Activated CD4-positive, alpha-beta T cell treated with anti-CD3 and anti-CD28 coated beads for 24 hours (primary cell): ENCODE measurements at regions not wholly inside any gene's neighbourhood (a gene's known extent, or its start where the extent isn't known, plus 50 kb on each side); places are given as distances from the start of the nearest gene placed in this dataset.
A peak's percentile ranks its signal among the peaks of the same experiment; 100 is the strongest.
"Not testable (repeated sequence)": the region's sequence is repeated elsewhere in the genome, so short reads cannot be mapped to it uniquely, and the experiment has no call there.

Experiments
- DNase-seq, 2 donors: peaks; one replicate each; pipeline ENCODE4 v3.0.0-alpha.2; 2020; ENCODE audit warnings: low read depth in 2 of 2

DNA sequence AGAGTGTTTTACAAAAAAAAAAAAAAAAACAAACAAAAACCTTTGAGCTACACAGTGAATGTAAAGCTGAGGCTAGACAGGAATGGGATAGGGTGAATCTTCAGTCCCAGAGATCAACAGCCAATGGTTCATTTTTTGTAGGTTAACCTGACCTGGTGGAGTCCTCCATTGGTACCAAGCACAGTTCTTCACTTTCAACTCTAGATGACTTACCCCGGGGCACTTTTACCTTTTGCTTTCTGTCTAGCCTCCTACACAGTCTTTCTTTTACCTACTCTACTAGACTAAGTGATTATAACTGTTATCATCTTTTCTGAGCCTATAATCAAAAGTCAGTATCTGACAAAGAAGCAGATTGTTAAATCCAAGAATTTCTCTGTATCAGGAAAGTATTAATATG is 50.9 kb downstream of the ANXA2R start:
- DNase-seq, result no peak

DNA sequence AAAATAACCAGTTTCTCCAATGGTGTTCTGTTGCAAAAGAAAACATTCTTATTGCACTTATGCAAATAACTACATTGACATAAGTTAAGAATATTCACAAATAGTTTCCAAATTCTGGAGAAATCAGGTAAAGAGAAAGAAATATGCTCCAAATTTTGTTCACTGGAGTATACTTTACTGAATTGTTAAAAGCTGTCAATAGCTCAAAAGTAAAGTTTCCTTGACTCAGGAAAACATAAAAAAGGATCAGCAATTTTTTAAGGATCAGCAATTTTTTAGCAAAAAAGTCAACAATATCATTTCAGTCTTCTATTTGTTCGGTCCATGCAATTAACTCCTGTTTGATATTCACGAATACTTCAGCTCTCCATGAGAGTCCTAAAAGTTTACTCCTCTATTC is 51.6 kb downstream of the ANXA2R start:
- no peak for DNase-seq

DNA sequence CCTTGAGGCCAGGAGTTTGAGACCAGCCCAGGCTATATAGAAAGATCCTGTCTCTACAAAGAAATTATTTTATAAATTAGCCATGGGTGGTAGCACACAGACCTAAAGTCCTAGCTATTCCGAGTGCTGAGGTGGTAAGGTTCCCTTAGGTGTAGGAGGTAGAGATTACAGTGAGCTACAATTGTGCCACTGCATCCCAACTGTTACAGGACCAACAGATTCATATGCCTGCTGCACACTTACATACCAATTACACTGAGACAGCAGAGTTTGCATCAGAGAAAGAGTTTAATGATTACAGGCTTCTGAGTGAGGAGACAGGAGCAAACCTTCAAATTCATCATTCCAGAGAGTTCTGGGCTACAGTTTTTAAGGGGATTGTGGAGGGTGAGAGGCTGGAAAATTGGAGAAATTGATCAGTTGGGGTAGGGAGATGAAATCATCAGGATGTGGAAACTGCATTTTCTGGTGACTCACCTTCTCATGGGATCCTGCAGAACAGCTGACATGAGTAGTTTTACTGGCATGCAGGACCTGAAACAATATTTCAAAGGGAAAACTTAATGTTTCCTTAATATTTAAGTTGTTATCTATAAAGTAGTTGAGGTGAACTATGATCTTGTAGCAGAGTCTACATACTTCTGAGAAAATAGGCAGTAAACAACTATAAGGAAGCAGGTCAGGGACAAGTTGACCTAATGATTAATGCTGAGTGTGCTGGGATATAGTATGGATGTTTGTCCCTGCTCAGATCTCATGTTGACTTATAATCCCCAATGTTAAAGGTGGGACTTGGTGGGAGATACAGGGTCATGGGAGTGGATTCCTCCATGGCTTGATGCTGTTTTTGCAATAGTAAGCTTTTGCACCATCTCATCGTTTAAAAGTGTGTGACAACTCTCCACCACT is 54.7 kb downstream of the ANXA2R start:
- no peak for DNase-seq

DNA sequence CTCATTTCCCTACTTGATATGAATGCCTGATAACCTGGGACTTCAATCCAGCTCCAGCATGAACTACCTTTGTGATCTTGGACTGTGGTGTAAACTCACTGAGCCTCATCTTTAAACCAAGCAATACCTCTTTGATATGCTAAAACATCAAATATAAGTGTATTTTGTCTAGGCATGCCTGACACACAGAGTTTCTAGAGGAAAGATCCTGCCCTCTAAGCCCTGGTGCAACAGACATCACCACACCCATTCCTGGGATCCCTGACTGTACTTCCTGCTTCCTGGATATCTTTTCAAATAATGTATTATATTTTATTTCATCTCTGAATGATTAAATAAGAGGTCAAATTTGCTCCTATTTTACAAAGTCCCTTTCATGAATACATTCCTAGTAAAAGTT is 55.8 kb downstream of the ANXA2R start:
- DNase-seq, result no peak

DNA sequence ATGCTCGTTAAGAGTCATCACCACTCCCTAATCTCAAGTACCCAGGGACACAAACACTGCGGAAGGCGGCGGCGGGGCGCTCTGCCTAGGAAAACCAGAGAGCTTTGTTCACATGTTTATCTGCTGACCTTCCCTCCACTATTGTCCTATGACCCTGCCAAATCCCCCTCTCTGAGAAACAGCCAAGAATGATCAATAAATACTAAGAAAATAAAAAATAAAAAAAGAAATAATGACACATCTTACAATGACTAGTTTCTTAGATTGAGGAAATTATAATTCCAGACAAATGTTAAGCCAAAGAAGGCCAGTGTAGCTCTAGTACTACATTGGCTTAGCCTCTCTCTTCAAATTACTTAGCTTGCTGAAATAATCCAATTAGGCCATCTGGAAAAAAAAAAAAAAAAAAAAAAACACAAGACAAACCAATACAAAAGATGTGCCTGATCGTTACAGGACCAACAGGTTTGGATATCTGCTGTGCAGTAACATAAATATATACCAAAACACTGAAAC is 58.0 kb downstream of the ANXA2R start:
- no peak for DNase-seq

DNA sequence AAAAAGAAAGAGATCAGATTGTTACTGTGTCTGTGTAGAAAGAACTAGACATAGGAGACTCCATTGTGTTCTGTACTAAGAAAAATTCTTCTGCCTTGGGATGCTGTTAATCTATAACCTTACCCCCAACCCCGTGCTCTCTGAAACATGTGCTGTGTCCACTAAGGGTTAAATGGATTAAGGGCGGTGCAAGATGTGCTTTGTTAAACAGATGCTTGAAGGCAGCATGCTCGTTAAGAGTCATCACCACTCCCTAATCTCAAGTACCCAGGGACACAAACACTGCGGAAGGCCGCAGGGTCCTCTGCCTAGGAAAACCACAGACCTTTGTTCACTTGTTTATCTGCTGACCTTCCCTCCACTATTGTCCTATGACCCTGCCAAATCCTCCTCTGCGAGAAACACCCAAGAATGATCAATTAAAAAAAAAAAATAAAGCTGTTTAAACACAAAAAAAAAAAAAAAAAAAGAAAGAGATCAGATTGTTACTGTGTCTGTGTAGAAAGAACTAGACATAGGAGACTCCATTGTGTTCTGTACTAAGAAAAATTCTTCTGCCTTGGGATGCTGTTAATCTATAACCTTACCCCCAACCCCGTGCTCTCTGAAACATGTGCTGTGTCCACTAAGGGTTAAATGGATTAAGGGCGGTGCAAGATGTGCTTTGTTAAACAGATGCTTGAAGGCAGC is 58.6 kb downstream of the ANXA2R start:
- not testable (repeated sequence) for DNase-seq

DNA sequence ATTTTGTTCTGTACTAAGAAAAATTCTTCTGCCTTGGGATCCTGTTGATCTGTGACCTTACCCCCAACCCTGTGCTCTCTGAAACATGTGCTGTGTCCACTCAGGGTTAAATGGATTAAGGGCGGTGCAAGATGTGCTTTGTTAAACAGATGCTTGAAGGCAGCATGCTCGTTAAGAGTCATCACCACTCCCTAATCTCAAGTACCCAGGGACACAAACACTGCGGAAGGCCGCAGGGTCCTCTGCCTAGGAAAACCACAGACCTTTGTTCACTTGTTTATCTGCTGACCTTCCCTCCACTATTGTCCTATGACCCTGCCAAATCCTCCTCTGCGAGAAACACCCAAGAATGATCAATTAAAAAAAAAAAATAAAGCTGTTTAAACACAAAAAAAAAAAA is 59.1 kb downstream of the ANXA2R start:
- not testable (repeated sequence) for DNase-seq

DNA sequence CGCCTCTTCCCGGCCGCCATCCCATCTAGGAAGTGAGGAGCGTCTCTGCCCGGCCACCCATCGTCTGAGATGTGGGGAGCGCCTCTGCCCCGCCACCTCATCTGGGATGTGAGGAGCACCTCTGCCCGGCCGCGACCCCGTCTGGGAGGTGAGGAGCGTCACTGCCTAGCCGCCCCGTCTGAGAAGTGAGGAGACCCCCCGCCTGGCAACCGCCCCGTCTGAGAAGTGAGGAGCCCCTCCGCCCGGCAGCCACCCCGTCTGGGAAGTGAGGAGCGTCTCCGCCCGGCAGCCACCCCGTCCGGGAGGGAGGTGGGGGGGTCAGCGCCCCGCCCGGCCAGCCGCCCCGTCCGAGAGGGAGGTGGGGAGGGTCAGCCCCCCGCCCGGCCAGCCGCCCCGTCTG is 59.7 kb downstream of the ANXA2R start:
- not testable (repeated sequence) for DNase-seq

DNA sequence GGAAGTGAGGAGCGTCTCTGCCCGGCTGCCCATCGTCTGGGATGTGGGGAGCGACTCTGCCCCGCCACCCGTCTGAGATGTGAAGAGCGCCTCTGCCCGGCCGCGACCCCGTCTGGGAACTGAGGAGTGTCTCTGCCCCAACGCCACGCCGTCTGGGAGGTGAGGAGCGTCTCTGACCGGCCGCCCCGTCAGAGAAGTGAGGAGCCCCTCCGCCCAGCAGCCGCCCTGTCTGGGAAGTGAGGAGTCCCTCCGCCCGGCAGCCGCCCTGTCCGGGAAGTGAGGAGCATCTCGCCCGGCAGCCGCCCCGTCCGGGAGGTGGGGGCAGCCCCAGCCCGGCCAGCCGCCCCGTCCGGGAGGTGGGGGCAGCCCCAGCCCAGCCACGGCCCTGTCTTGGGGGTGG is 60.9 kb downstream of the ANXA2R start:
- DNase-seq, result not testable (repeated sequence)

DNA sequence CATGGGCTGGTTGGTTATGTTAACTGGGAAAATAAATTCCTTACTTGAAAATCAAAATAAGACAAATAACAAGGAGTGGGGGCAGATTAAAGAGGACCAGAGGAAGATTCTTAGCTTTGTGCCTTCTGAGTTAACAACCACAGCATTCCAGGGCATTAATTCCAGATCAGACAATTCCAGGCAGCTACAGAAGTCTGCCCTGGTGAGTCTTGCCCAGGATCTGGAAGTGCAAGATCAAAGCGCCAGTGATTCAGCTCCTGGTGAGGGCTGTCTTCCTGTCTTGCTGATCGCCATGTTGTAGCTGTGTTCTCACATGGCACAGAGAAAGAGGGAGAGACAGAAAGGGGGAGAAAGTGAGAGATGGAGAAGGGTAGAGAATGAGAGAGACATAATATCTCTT is 65.6 kb downstream of the ANXA2R start:
- DNase-seq, result no peak

DNA sequence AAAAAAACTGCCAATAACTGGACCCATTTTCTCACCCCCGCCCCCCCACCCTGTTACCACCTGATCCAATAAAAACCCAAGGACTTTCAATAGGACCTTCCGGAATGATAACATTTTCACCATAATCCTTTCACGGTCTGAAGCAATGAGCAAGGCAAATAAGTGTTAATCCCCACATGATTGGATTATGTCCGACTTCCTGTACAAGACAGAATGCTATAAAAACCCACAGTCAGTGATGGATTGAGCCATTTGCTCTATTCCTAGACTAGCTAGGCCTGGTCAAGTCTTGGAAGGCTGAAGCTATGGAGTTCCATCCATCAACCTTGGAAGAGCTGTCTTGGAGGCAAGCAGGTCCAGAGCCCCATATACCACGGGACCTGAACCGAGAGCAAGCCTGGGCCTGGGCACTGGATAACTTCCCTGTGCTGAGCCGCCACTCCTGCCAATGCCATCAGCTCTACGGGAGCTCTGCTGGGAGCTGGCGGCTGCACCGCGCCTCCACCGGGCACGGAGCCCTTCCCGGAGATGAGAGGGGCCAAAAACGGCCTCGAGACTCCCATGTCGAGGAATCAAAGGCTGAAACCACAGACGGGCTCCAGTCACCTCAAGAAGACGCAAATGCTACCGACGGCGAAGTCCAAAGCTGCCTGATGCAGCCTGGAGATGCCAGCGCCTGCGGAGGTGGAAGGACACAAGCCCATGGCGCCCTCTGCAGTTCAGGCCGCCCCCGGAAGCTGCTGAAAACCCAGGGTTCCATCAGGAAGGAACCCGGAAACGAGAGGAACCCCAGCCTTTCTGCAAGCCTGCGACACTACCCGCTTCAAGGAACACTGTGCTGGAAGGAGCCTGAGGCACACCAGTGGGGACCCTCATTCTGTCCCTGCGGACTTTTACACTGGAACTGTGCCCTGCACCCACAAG is 69.2 kb downstream of the ANXA2R start:
- DNase-seq, result no peak

DNA sequence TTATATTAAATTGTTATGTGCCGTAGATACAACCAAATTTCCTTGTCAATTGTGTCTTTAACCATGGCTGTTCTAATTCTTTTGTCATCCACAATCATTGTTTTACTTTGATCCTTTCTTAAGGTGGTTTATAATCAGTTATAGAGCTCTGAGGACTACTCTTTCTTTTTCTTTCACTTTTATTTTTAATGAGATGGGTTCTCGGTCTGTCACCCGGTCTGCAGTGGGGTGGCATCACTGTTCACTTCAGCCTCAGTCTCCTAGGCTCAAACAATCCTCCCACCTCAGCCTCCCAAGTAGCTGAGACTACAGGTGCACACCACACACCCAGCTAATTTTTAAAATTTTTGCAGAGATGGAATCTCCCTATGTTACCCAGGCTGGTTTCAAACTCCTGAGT is 74.2 kb downstream of the ANXA2R start:
- no peak for DNase-seq

DNA sequence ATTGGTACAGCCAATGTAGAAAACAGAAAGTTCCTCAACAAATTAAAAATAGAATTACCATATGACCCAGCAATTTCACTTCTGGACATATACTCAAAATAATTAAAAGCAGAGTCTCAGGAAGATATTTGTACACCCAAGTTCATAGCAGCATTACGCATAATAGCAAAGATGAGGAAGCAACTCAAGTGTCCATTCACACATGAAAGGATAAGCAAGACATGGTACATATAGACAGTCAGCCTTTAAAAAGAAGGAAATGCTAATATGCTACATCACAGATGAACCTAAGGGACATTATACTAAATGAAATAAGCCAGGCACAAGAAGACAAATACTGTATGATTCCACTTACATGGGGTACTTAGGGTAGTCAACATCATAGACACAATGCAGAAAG is 76.7 kb downstream of the ANXA2R start:
- DNase-seq, result no peak

DNA sequence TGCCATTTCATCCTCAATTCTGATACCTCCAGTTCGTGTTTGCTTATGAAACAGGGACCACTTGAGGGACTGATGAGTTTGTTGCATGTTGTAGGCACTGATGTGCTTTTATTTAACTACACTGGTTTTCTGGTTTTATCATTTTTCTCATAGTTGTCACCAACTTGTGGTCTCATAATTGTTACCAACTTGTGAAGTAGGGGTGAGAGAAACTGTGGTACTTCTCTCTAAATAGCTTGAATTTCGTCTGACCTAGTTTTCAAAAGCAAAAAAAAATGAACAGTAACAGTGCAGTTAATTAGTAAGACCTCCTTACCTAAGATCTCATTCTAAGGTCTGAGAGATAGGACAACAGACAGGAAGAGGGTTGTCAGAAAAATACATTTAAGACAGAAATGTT is 78.0 kb downstream of the ANXA2R start:
- no peak for DNase-seq

DNA sequence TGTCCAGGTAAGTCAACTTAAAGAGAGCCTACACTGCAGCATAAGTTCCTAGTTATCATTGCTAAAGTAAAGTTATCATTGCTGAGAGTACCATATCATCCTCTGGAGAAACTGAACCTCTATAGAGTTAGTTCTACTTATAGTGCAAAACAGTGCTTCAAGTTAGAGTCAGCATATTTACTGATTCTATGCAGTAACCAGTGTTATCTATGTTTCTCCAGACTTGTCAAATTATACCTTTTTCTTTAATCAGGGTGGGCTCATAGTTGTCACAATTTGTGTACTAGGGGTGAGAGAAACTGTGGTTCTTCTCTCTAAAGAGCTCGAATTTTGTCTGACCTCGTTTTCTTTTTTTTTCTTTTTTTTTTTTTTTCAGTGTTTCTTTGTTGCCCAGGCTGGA is 79.6 kb downstream of the ANXA2R start:
- DNase-seq, result no peak

DNA sequence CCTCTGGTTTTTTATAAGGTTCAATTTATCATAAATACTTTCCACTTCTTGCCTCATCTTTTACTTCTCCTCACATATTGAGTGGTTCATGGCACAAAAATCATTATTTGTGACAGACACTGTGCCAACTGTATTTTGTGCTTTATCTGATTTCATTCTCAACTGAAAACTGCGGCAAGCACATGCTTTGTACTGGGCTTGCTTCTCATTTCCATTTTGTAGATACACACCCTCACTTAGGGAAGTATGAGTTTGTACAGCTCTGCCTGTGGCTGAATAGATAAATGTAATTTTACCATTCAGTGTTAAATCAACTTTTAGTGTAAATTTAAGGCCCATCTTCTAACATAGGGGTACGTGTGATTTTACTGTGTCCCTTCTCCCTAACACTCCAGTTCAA is 83.6 kb downstream of the ANXA2R start:
- DNase-seq, result no peak

DNA sequence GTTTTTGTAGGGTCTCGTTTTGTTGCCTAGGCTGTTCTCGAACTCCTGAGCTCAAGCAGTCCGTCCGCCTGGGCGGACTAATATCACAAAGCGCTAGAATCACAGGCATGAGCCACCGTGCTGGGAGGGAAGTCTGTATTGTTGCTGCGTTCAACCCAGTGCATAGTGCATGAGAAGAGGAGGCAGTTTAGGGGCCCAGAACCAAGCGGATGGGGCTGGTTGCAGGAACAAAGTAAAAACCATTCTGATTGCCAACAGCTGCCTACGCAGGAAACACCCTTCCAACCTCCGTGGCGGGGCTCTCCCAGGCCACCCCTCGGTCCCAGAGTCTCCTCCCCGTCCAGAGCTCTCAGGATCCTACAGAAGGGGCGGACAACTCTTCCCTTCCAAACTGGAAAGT is 87.1 kb downstream of the ANXA2R start:
- DNase-seq, result no peak

DNA sequence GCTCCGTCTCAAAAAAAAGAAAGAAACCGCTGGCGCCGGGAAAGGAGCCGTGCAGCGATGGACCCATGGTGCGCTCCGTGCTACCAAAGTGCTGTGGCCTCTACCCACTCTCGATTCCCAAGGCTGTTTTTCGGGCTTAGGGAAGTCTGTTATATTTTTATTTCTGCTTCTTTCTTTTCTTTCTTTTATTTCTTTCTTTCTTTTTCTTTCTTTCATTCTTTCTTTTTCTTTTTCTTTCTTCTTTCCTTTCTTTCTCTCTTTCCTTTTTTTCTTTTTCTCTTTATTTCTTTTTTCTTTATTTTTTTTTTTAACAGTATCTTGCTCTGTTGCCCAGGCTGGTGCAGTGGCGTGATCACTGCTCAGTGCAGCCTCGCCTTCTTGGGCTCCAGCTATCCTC is 87.5 kb downstream of the ANXA2R start:
- no peak for DNase-seq

DNA sequence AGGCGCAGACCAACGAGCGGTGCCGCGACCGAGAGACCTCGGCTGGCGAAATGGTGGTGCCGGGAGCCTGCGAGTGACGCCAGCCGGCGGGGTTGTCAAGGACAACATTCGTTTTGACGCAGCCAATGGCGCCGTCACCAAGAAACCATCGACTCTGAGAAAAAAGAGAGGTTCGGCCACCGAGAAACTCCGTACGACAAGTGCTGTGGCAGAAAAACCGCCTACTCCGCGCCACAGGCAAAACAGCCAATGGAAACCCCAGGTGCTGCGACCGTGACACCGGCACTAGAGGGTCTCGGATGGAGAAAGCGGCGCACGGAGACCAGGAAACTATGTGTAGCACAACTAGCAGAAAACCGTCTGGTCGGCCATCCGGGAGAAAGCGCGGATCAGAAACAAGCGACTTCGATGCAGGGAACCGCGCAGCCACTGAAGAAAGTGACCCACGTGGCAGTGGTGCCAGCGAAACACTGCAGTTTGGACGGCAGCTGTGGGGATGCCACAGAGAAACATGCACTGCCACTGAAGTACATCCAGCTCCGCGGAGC is 88.8 kb downstream of the ANXA2R start:
- peak; percentile 50 to 56 for DNase-seq

DNA sequence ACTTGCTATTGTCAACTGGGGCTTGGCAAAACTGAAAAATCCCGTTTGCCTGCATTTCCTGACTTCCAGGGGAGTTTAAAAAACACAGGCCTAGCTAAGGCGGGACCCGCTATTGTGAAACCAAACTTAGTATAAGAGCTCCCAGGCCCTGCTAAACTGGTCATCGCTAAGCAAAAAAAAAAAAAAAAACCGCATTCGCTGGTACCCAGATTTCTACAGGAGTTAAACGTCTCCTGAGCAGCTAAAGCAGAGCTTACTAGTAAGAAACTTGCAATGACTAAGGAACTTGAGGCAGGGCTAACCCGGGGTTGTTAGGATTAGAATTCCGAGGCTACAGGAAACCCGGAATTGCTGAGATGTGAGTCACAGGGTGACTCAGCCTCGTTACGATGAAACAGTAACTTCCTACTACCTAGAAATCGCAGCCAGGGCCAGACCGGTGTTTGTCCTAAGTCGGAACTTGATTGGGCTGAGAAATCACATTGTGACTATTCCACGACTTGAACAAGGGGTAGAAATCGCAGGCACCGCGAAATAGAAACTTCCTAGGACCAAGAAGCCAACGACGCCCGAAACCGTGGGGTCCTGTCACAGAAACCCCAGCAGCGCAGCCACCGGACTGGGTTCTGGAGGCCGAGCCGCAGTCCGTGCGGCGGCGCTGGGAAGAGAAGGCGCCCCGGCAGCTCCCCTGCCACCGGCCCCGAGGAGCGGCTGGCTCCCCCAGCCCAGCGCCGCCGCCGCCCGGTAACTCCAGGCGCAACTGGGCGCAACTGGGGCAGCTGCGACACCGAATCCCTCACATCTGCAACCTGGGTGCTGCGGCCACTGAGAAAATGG is 89.4 kb downstream of the ANXA2R start:
- DNase-seq, result peak; percentile 32 to 50

DNA sequence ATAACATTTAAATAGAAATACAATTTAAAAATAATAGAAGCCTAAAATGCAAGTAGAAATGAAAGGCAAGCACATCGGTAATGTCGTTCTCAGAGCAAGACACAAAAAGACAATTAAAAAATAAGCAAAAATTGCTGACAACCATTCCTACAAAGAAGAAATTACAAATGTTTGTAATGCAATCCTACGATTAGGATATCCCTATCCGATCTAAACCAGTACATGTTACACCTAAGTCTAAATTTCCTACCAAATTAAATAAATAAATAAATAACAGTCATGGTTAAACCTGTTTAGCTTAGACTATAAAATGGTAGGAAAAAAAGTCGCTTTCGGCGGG is 90.0 kb downstream of the ANXA2R start:
- no peak for DNase-seq
